Astrocyte (in vitro differentiated cells and primary cell): ENCODE measurements at regions not wholly inside any gene's neighbourhood (a gene's known extent, or its start where the extent isn't known, plus 50 kb on each side); places are given as distances from the start of the nearest gene placed in this dataset.

Experiments
- DNase-seq: peaks from one replicate; pipeline ENCODE4 v3.0.0-alpha.2; 2010; ENCODE audit warnings: low read depth
- FAIRE-seq: peaks from 2 replicates; lab custom pipeline; 2011; peaks lifted over from hg19 to GRCh38; lab: Jason Lieb, UNC
- H2AFZ ChIP-seq: 2 replicates; pipeline ENCODE4 v1.6.0; 2012; ENCODE audit warnings: low read depth, low read length, inconsistent platforms
- H3K27ac ChIP-seq: 2 replicates; pipeline ENCODE4 v1.5.1; 2011; ENCODE audit warnings: low read depth, low read length, inconsistent platforms
- H3K27me3 ChIP-seq: 2 replicates; pipeline ENCODE4 v1.6.0; 2011; ENCODE audit warnings: low read length, inconsistent platforms; ENCODE audit not compliant: insufficient read depth
- H3K36me3 ChIP-seq: 2 replicates; pipeline ENCODE4 v1.5.1; 2011; ENCODE audit warnings: low read length, inconsistent platforms; ENCODE audit not compliant: insufficient read depth
- H3K4me1 ChIP-seq: 2 replicates; pipeline ENCODE4 v1.5.1; 2011; ENCODE audit warnings: low read length, inconsistent platforms; ENCODE audit not compliant: insufficient read depth
- H3K4me2 ChIP-seq: 2 replicates; pipeline ENCODE4 v1.6.0; 2012; ENCODE audit warnings: low read length, inconsistent platforms
- H3K4me3 ChIP-seq: 2 replicates; pipeline ENCODE4 v1.5.1; 2011; ENCODE audit warnings: low read depth, mild to moderate bottlenecking, low read length, inconsistent platforms; ENCODE audit not compliant: insufficient read depth
- H3K79me2 ChIP-seq: 2 replicates; pipeline ENCODE4 v1.6.0; 2012; ENCODE audit warnings: mild to moderate bottlenecking, low read length, inconsistent platforms; ENCODE audit not compliant: insufficient read depth
- H3K9ac ChIP-seq: 2 replicates; pipeline ENCODE4 v1.6.0; 2012; ENCODE audit warnings: mild to moderate bottlenecking, low read length, inconsistent platforms
- H3K9me3 ChIP-seq: 2 replicates; pipeline ENCODE4 v1.5.1; 2012; ENCODE audit warnings: low read depth, mild to moderate bottlenecking, low read length, inconsistent platforms; ENCODE audit not compliant: insufficient read depth
- H4K20me1 ChIP-seq: 2 replicates; pipeline ENCODE4 v1.6.0; 2012; ENCODE audit warnings: low read length, inconsistent platforms; ENCODE audit not compliant: insufficient read depth
- H3K27ac Mint-ChIP-seq: one replicate; pipeline ENCODE4 v1.8.0; 2021; ENCODE audit warnings: mild to moderate bottlenecking, mixed read lengths; ENCODE audit not compliant: unreplicated experiment
- H3K27me3 Mint-ChIP-seq: one replicate; pipeline ENCODE4 v1.8.0; 2021; ENCODE audit warnings: low read depth, mixed read lengths; ENCODE audit not compliant: unreplicated experiment
- H3K36me3 Mint-ChIP-seq: one replicate; pipeline ENCODE4 v1.8.0; 2021; ENCODE audit warnings: low read depth, mixed read lengths; ENCODE audit not compliant: unreplicated experiment
- H3K4me1 Mint-ChIP-seq: one replicate; pipeline ENCODE4 v1.8.0; 2021; ENCODE audit warnings: low read depth, mixed read lengths; ENCODE audit not compliant: unreplicated experiment
- H3K4me3 Mint-ChIP-seq: one replicate; pipeline ENCODE4 v1.8.0; 2021; ENCODE audit warnings: mild to moderate bottlenecking, moderate library complexity, mixed read lengths; ENCODE audit not compliant: unreplicated experiment
- H3K9me3 Mint-ChIP-seq: one replicate; pipeline ENCODE4 v1.8.0; 2021; ENCODE audit warnings: mild to moderate bottlenecking, mixed read lengths; ENCODE audit not compliant: unreplicated experiment
- CTCF ChIP-seq: IDR thresholded peaks from 2 replicates; pipeline ENCODE4 v1.5.1; 2011; ENCODE audit warnings: low read depth, mild to moderate bottlenecking, inconsistent platforms, low read length, moderate library complexity; ENCODE audit not compliant: insufficient read depth
- EZH2 ChIP-seq: IDR thresholded peaks from 2 replicates; pipeline ENCODE4 v1.6.1; 2012; ENCODE audit warnings: mild to moderate bottlenecking, low read length, inconsistent platforms; ENCODE audit not compliant: insufficient read depth

- TF ChIP-seq EZH2 (no peak), CTCF (no peak)
- Mint-ChIP-seq H3K27ac (no peak overlapping the region), H3K27me3 (no peaks in the 10 kb centered on the region), H3K4me3 (no peak overlapping the region), H3K36me3 (no peaks in the 10 kb centered on the region), H3K4me1 (peaks cover 6% of the 10 kb centered on the region), H3K9me3 (peaks cover under 1% of the 10 kb centered on the region)
- Histone ChIP-seq H3K9me3 (no peaks in the 10 kb centered on the region), H4K20me1 (no peaks in the 10 kb centered on the region), H3K27ac (no peak overlapping the region), H3K4me1 (peaks cover 7% of the 10 kb centered on the region), H3K27me3 (no peaks in the 10 kb centered on the region), H3K4me3 (no peak overlapping the region), H3K36me3 (no peaks in the 10 kb centered on the region), H2AFZ (no peak overlapping the region), H3K9ac (no peak overlapping the region), H3K4me2 (no peak overlapping the region), H3K79me2 (no peaks in the 10 kb centered on the region)
- DNase-seq, result no peak
- FAIRE-seq, result no peak
Observed at GRCh38 chr3:177317247-177317646, 120.0 kb upstream of the TBL1XR1 start.

- Histone ChIP-seq H3K27ac (no peak overlapping the region), H3K4me3 (no peak overlapping the region), H4K20me1 (no peaks in the 10 kb centered on the region), H3K9me3 (no peaks in the 10 kb centered on the region), H3K9ac (no peak overlapping the region), H3K79me2 (no peaks in the 10 kb centered on the region), H3K4me1 (peaks cover 7% of the 10 kb centered on the region), H2AFZ (no peak overlapping the region), H3K36me3 (no peaks in the 10 kb centered on the region), H3K4me2 (no peak overlapping the region), H3K27me3 (no peaks in the 10 kb centered on the region)
- Mint-ChIP-seq H3K27ac (no peak overlapping the region), H3K4me1 (peaks cover 6% of the 10 kb centered on the region), H3K27me3 (no peaks in the 10 kb centered on the region), H3K36me3 (no peaks in the 10 kb centered on the region), H3K4me3 (no peak overlapping the region), H3K9me3 (peaks cover 5% of the 10 kb centered on the region)
- FAIRE-seq (no peak), DNase-seq (no peak)
- no peak for TF ChIP-seq EZH2
- no peak for TF ChIP-seq CTCF
Observed at GRCh38 chr3:177318559-177318958, 121.3 kb upstream of the TBL1XR1 start.

DNA sequence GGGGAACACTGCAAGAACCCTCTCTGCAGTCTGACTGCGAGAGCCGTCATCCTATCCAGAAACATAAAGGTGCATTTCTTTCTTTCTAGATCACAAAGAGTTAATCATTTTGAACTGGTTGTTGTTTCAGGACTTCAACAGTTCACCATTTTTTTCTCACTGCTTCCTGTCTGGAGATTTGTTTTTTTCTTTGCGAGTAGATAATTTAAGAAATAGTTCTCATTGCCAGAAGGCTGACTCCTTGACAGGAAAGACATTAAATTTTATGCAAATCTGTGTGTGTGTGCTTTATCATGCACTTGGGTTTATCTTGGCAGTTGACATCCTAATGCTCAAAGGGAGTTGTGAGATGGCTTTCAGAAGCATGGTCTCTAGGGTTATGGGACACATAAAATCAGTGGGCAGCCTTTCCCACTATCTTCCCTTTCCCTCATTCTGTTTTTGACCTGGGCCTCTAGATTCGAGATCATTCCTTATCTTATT, 123.5 kb upstream of the TBL1XR1 start:
- Mint-ChIP-seq H3K27ac (no peak overlapping the region), H3K9me3 (peaks cover 8% of the 10 kb centered on the region), H3K36me3 (no peaks in the 10 kb centered on the region), H3K27me3 (no peaks in the 10 kb centered on the region), H3K4me1 (peaks cover 6% of the 10 kb centered on the region), H3K4me3 (no peak overlapping the region)
- TF ChIP-seq CTCF, result no peak
- FAIRE-seq (peak; percentile 78), DNase-seq (peak; percentile 59)
- Histone ChIP-seq H3K27ac (no peak overlapping the region), H3K9ac (no peak overlapping the region), H3K4me1 (peaks cover 7% of the 10 kb centered on the region), H3K4me3 (no peak overlapping the region), H3K36me3 (no peaks in the 10 kb centered on the region), H3K27me3 (no peaks in the 10 kb centered on the region), H3K79me2 (no peaks in the 10 kb centered on the region), H3K4me2 (peak overlapping the region; percentile 37), H4K20me1 (no peaks in the 10 kb centered on the region), H3K9me3 (no peaks in the 10 kb centered on the region), H2AFZ (peak overlapping the region; percentile 49)
